HepG2 (cell line): ENCODE measurements at regions not wholly inside any gene's neighbourhood (a gene's known extent, or its start where the extent isn't known, plus 50 kb on each side); places are given as distances from the start of the nearest gene placed in this dataset.

Experiments used
- ATAC-seq: fragments of 200-7000 bp; cut with Tn5 transposase; 3 replicates; pipeline ENCODE4 v1.9.1; 2020; ENCODE audit warnings: mild to moderate bottlenecking, moderate library complexity
- BruUV-seq: library from RNA; stranded (reverse); fragments of 400-500 nt; replicated peaks from 2 replicates; lab custom pipeline; 2021; lab: Mats Ljungman, UMichigan
- CTCF ChIA-PET: fragments of 300-600 bp; formaldehyde crosslinking; extraction: SDS; loops from one replicate; lab custom pipeline; 2021; ENCODE audit warnings: low total read pairs, inconsistent platforms, low intra/inter-chr PET ratio; lab: Yijun Ruan, JAX
- POLR2A ChIA-PET: fragments of 350-600 bp; sonication (Branson Sonifier 250); formaldehyde crosslinking; loops from one replicate; lab custom pipeline; 2020; ENCODE audit warnings: antibody characterized with exemption, inconsistent platforms; lab: Yijun Ruan, JAX
- DNase-seq: peaks from one replicate; pipeline ENCODE4 v3.0.0-alpha.2; 2015; ENCODE audit warnings: low spot score
- FAIRE-seq: peaks from 3 replicates; lab custom pipeline; 2011; peaks lifted over from hg19 to GRCh38; lab: Jason Lieb, UNC
- H2AFZ ChIP-seq: one replicate; pipeline ENCODE4 v1.6.1; 2011; ENCODE audit warnings: low read length, inconsistent platforms
- H3K27ac ChIP-seq: fragments of 300-600 bp; 3 replicates; pipeline ENCODE4 v1.8.0; 2011; ENCODE audit warnings: mixed run types, mild to moderate bottlenecking, mixed read lengths, low read length, inconsistent platforms; ENCODE audit not compliant: insufficient read depth; ENCODE audit errors: extremely low read length
- H3K27me3 ChIP-seq, 2 experiments: fragments of 200-600 bp in 1 of 2; 2 replicates in 1 of 2; 3 replicates in 1 of 2; pipeline versions ENCODE4 v1.6.0 to v1.8.0; 2011; ENCODE audit warnings: low read length in 2 of 2, mild to moderate bottlenecking in 2 of 2, moderate library complexity in 2 of 2, inconsistent platforms in 1 of 2; ENCODE audit not compliant: insufficient read depth in 2 of 2, control insufficient read depth in 1 of 2
- H3K36me3 ChIP-seq, 2 experiments: fragments of 200-600 bp in 1 of 2; replicated peaks in 1 of 2; 2 replicates in 1 of 2; 3 replicates in 1 of 2; pipeline versions ENCODE4 v1.5.1 to v1.8.0; 2011; ENCODE audit warnings: low read length in 2 of 2, inconsistent platforms in 1 of 2; ENCODE audit not compliant: insufficient read depth in 2 of 2, control insufficient read depth in 1 of 2
- H3K4me1 ChIP-seq: 2 replicates; pipeline ENCODE4 v1.5.1; 2012; ENCODE audit warnings: low read length, inconsistent platforms; ENCODE audit not compliant: insufficient read depth
- H3K4me2 ChIP-seq: 2 replicates; pipeline ENCODE4 v1.6.0; 2011; ENCODE audit warnings: low read depth, low read length, inconsistent platforms
- H3K4me3 ChIP-seq, 3 experiments: fragments of 200-600 bp in 1 of 3; sonication (generic), shearing (Covaris generic) in 1 of 3; replicated peaks in 1 of 3; 2 replicates each; pipeline ENCODE4 v1.5.1; 2011 to 2016; ENCODE audit warnings: low read length in 3 of 3, inconsistent platforms in 2 of 3, low read depth in 2 of 3, mild to moderate bottlenecking in 2 of 3, control low read depth in 1 of 3, mixed read lengths in 1 of 3; ENCODE audit not compliant: insufficient read depth in 1 of 3
- H3K79me2 ChIP-seq: one replicate; pipeline ENCODE4 v1.6.1; 2011; ENCODE audit warnings: low read length, inconsistent platforms; ENCODE audit not compliant: insufficient read depth
- H3K9ac ChIP-seq: 2 replicates; pipeline ENCODE4 v1.6.0; 2011; ENCODE audit warnings: mild to moderate bottlenecking, low read depth, low read length, inconsistent platforms; ENCODE audit not compliant: insufficient read depth
- H3K9me3 ChIP-seq: 2 replicates; pipeline ENCODE4 v1.5.1; 2012; ENCODE audit warnings: mild to moderate bottlenecking, low read length
- H4K20me1 ChIP-seq: 2 replicates; pipeline ENCODE4 v1.6.0; 2011; ENCODE audit warnings: inconsistent platforms, mild to moderate bottlenecking, low read length, moderate library complexity; ENCODE audit not compliant: insufficient read depth
- CTCF ChIP-seq: sonication (generic); formaldehyde crosslinking; IDR thresholded peaks from 2 replicates; pipeline ENCODE4 v1.5.0; 2020; ENCODE audit warnings: mild to moderate bottlenecking, missing genetic modification reagents, moderate library complexity
- NR0B2 ChIP-seq: sonication (generic); formaldehyde crosslinking; IDR thresholded peaks from 2 replicates; pipeline ENCODE4 v1.4.0; 2020; ENCODE audit warnings: mild to moderate bottlenecking, missing genetic modification reagents
- NR2F6 ChIP-seq, 2 experiments: IDR thresholded peaks; 2 replicates each; pipeline ENCODE4 v1.6.1; 2016; ENCODE audit warnings: antibody characterized with exemption in 1 of 2, mild to moderate bottlenecking in 1 of 2
- POGK ChIP-seq: sonication (generic); formaldehyde crosslinking; conservative IDR thresholded peaks from 2 replicates; pipeline ENCODE4 v1.8.0; 2022; ENCODE audit warnings: mild to moderate bottlenecking, moderate library complexity, missing genetic modification reagents
- TCF7L2 ChIP-seq: IDR thresholded peaks from 2 replicates; pipeline ENCODE4 v1.6.1; 2011; ENCODE audit warnings: mild to moderate bottlenecking, low read depth, low read length, moderate library complexity
- ZBTB33 ChIP-seq: sonication (generic); formaldehyde crosslinking; IDR thresholded peaks from 2 replicates; pipeline ENCODE4 v1.4.0; 2020; ENCODE audit warnings: missing genetic modification reagents
- ZBTB40 ChIP-seq, 2 experiments: fragments of 450-650 bp in 1 of 2; sonication (generic) in 1 of 2; formaldehyde crosslinking in 1 of 2; IDR thresholded peaks; 2 replicates each; pipeline versions ENCODE4 v1.6.1 to v1.8.0; 2016 to 2022; ENCODE audit warnings: antibody characterized with exemption in 1 of 2, mild to moderate bottlenecking in 1 of 2, missing genetic modification reagents in 1 of 2
- ZNF121 ChIP-seq: sonication (generic); formaldehyde crosslinking; IDR thresholded peaks from 2 replicates; pipeline ENCODE4 v1.5.0; 2020; ENCODE audit warnings: mild to moderate bottlenecking, missing genetic modification reagents
- WGBS: methylation state at CpG from one replicate; pipeline ENCODE4 v1.1.6; 2017; ENCODE audit warnings: low lambda C conversion rate; 5-methylcytosine and 5-hydroxymethylcytosine counted together
- in situ Hi-C: cut with HindIII; loops from 2 replicates; pipeline ENCODE4 v1.10.0; 2017; ENCODE audit warnings: low pct_unique_long_range_greater_than_20kb; ENCODE audit not compliant: extremely low pct_ligation_motif_present
- intact Hi-C: fragments of 100-400 bp; cut with micrococcal nuclease; formaldehyde crosslinking; loops from one replicate; pipeline ENCODE4 v1.10.0; 2022; ENCODE audit not compliant: unreplicated experiment

- intact Hi-C loops, result no loop called here
- no peak for TF ChIP-seq ZBTB40 (IDR thresholded peaks at IDR 0.05)
- no peak for TF ChIP-seq ZBTB40 (CRISPR knock-in tag; IDR thresholded peaks at IDR 0.05)
- TF ChIP-seq CTCF, result no peak
- no peak for TF ChIP-seq NR0B2
- TF ChIP-seq NR2F6 (IDR thresholded peaks at IDR 0.05), result no peak
- no peak for TF ChIP-seq NR2F6 (CRISPR knock-in tag; IDR thresholded peaks at IDR 0.05)
- TF ChIP-seq POGK (CRISPR knock-in tag), result no peak
- no peak for TF ChIP-seq ZNF121 (CRISPR knock-in tag)
- no peak for TF ChIP-seq ZBTB33 (CRISPR knock-in tag)
- TF ChIP-seq TCF7L2, result no peak
Observed at GRCh38 chr3:24062916-24063315, 117.8 kb downstream of the NR1D2 start.

More at GRCh38 chr3:24062916-24063315, 117.8 kb downstream of the NR1D2 start:
- Histone ChIP-seq H3K4me3 (no peak overlapping the region), H3K27me3 (no peaks in the 10 kb centered on the region; a peak in 2 of 5 replicates), H3K27ac (no peak overlapping the region), H3K36me3 (no peaks in the 10 kb centered on the region), H3K79me2 (no peaks in the 10 kb centered on the region), H3K9ac (no peak overlapping the region), H3K4me1 (no peaks in the 10 kb centered on the region), H3K4me2 (no peak overlapping the region), H2AFZ (no peak overlapping the region), H3K9me3 (no peaks in the 10 kb centered on the region), H4K20me1 (no peaks in the 10 kb centered on the region)
- ATAC-seq (no peak), DNase-seq (no peak), FAIRE-seq (no peak)
- BruUV-seq, result no TSS peak
- ChIA-PET POLR2A (no interaction called here), CTCF (no interaction called here)
- in situ Hi-C loops, result loop anchor here (10.0 kb wide), 1 partner anchor 172 kb away; no protein-coding TSS in a partner anchor
- 17% methylated on average over 3 of the region's 3 CpGs for WGBS
